ENCODE measurements at regions not wholly inside any gene's neighbourhood (a gene's known extent, or its start where the extent isn't known, plus 50 kb on each side); places are given as distances from the start of the nearest gene placed in this dataset.

- no peak for TF ChIP-seq SUZ12 (IDR thresholded peaks at IDR 0.05)
- no peak for TF ChIP-seq FOXA1 (IDR thresholded peaks at IDR 0.05)
- no peak for TF ChIP-seq FOXK2 (IDR thresholded peaks at IDR 0.05)
- no peak for TF ChIP-seq FOXM1 (IDR thresholded peaks at IDR 0.05; ENCODE audit: borderline replicate concordance)
- no peak for TF ChIP-seq ELF4 (IDR thresholded peaks at IDR 0.05)
- TF ChIP-seq BHLHE40 (IDR thresholded peaks at IDR 0.05; ENCODE audit: borderline replicate concordance) = no peak
- no peak for TF ChIP-seq NFRKB (IDR thresholded peaks at IDR 0.05)
- TF ChIP-seq TARDBP (IDR thresholded peaks at IDR 0.05) = no peak
- no peak for TF ChIP-seq LEF1 (IDR thresholded peaks at IDR 0.05; ENCODE audit: borderline replicate concordance)
- TF ChIP-seq CTBP1 (IDR thresholded peaks at IDR 0.05; ENCODE audit: borderline replicate concordance) = no peak
- no peak for TF ChIP-seq HDGF (IDR thresholded peaks at IDR 0.05; ENCODE audit: borderline replicate concordance)
- TF ChIP-seq L3MBTL2 (conservative IDR thresholded peaks at IDR 0.05) = no peak
- TF ChIP-seq SP1 (IDR thresholded peaks at IDR 0.05) = no peak
These were observed 244.5 kb downstream of the XPNPEP1 start for GRCh38 chr10:109678857-109679256.

All from HEK293T (cell line).